ENCODE measurements at regions not wholly inside any gene's neighbourhood (a gene's known extent, or its start where the extent isn't known, plus 50 kb on each side); places are given as distances from the start of the nearest gene placed in this dataset.

DNA sequence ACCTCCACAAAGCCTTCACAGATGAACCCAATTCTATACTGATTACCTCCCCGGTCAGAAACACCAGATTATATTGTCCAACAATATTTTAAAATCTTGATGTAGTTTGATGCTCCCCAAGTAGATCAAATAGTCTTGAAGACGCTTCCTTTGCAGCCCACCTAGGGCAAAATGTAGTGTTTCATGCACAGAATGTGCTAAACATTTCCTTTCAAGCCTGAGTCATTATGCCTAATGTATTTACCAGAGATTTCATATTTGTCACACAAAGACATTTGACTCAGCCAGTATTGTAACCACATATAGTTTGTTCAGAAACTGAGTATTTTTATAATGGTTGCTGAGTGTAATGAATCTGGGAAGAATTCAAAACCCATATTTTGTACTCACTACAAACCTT lies 1396.8 kb downstream of the LRRC4C start:
- Histone ChIP-seq H3K4me3 (ENCODE audit: low read depth, low read length) (no peak overlapping the region), H3K4me1 (no peaks in the 10 kb centered on the region), H3K9me3 (no peaks in the 10 kb centered on the region), H3K36me3 (no peaks in the 10 kb centered on the region), H3K27me3 (no peaks in the 10 kb centered on the region)
- no peak for DNase-seq
- TF ChIP-seq, protein P1, sequence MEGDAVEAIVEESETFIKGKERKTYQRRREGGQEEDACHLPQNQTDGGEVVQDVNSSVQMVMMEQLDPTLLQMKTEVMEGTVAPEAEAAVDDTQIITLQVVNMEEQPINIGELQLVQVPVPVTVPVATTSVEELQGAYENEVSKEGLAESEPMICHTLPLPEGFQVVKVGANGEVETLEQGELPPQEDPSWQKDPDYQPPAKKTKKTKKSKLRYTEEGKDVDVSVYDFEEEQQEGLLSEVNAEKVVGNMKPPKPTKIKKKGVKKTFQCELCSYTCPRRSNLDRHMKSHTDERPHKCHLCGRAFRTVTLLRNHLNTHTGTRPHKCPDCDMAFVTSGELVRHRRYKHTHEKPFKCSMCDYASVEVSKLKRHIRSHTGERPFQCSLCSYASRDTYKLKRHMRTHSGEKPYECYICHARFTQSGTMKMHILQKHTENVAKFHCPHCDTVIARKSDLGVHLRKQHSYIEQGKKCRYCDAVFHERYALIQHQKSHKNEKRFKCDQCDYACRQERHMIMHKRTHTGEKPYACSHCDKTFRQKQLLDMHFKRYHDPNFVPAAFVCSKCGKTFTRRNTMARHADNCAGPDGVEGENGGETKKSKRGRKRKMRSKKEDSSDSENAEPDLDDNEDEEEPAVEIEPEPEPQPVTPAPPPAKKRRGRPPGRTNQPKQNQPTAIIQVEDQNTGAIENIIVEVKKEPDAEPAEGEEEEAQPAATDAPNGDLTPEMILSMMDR (IDR thresholded peaks at IDR 0.05; ENCODE audit: low read depth, low read length), result no peak

DNA sequence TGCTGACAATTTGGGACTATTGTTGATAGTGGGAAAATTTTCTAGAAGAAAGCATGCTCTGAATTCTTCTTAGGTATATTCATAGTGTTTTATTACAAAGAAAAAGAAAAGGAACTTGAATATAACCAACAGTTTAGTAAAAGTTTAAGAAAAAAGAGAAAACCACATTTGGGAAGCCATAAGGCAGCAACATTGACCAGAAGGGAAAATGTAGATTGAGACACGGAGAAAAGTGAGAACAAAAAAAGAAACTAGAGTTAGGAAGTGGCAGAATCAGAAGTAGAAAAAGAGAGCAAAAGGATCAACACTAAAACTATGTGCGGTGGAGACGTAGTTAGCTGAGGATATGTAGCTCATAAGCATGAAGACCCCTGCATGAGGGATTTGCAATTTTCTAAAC lies 1398.2 kb downstream of the LRRC4C start:
- Histone ChIP-seq H3K27me3 (no peaks in the 10 kb centered on the region), H3K36me3 (no peaks in the 10 kb centered on the region), H3K4me1 (no peaks in the 10 kb centered on the region), H3K4me3 (ENCODE audit: low read depth, low read length) (no peak overlapping the region), H3K9me3 (no peaks in the 10 kb centered on the region)
- TF ChIP-seq, protein P1 (IDR thresholded peaks at IDR 0.05; ENCODE audit: low read depth, low read length), result no peak
- no peak for DNase-seq

DNA sequence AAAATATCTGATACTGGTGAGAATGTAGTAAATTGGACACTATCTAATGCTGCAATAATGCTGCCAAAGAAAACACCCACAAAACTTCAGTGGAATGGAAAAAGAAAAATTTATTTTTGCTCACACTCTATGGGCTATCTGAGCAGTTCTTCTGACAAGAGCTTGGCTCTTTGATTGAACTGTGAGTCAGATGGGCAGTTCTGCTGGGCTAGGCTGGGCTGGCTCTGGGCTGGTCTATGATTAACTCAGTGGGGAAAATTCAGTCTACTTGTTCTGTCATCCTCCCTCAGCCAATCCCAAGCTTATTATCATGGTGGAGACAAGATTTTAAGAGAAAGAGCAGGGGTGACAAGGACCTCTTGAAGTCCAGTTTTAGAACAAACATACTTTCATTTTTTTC lies 1404.8 kb downstream of the LRRC4C start:
- H3K4me3 ChIP-seq (ENCODE audit: low read depth, low read length), result no peak overlapping the region
- no peak for DNase-seq
- TF ChIP-seq, protein P1 (IDR thresholded peaks at IDR 0.05; ENCODE audit: low read depth, low read length), result no peak
- no peaks in the 10 kb centered on the region for H3K9me3 ChIP-seq
- H3K36me3 ChIP-seq, result no peaks in the 10 kb centered on the region
- no peaks in the 10 kb centered on the region for H3K27me3 ChIP-seq
- H3K4me1 ChIP-seq, result no peaks in the 10 kb centered on the region

DNA sequence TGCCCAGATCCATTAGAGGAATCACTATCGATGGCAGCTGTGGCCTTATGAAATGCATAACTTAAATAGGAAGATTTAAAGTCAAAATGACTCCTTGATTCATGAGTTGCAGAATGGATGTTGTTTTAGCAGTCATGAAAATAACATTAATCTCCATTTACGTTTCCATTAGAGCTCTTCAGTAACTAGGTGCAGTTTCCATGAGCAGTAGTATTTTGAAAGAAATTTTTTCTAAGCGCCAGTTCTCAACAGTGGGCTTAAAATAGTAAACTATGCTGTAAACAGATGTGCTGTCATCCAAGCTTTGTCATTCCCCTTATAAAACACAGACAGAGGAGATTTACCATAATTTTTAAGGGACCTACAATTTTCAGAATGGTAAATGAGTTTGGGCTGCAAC lies 1414.1 kb downstream of the LRRC4C start:
- Histone ChIP-seq H3K4me1 (no peaks in the 10 kb centered on the region), H3K36me3 (no peaks in the 10 kb centered on the region), H3K27me3 (no peaks in the 10 kb centered on the region), H3K4me3 (ENCODE audit: low read depth, low read length) (no peak overlapping the region), H3K9me3 (no peaks in the 10 kb centered on the region)
- no peak for DNase-seq
- TF ChIP-seq, protein P1 (IDR thresholded peaks at IDR 0.05; ENCODE audit: low read depth, low read length), result no peak

DNA sequence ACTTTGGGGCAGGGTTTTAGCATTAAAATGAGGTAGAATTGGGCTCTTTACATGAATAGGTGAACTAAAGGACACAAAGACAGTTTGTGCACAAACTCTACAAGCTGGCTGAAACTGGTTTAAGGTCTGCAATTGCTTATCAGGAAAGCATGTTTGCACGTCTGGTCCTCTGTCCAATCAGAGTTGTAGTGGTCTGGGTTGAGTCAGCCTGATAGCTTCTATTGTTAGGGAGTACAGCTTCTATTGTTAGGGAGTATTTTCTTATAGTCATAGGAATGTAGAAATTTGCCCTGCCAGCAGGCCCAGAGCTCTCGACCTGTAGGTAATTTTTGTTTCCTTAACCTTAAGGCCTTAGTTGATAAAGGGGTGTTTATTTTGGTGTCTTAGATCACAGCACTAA lies 1422.4 kb downstream of the LRRC4C start:
- no peak overlapping the region for H3K4me3 ChIP-seq (ENCODE audit: low read depth, low read length)
- H3K4me1 ChIP-seq, result no peaks in the 10 kb centered on the region
- no peak for DNase-seq
- TF ChIP-seq, protein P1 (IDR thresholded peaks at IDR 0.05; ENCODE audit: low read depth, low read length), result no peak
- H3K36me3 ChIP-seq, result no peaks in the 10 kb centered on the region
- no peaks in the 10 kb centered on the region for H3K27me3 ChIP-seq
- no peaks in the 10 kb centered on the region for H3K9me3 ChIP-seq

DNA sequence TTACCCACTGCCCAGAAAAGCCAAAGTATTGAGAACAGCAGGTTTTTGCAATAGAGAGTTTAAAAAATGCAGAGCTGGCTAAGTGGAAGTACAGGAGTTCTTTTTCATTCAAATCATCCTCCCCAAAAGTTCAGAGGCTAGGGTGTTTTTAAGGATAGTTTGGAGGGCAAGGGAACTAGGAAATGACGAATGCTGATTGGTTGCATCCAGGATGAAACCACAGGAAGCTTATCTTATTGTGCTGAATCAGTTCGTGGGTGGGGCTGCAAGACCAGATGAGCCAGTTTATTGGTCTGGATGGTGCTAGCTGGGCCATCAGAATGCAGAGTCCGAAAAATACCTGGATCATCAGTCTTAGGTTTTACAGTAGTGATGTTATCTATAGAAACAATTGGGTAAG lies 1427.1 kb downstream of the LRRC4C start:
- Histone ChIP-seq H3K27me3 (no peaks in the 10 kb centered on the region), H3K4me1 (no peaks in the 10 kb centered on the region), H3K36me3 (no peaks in the 10 kb centered on the region), H3K9me3 (no peaks in the 10 kb centered on the region), H3K4me3 (ENCODE audit: low read depth, low read length) (no peak overlapping the region)
- TF ChIP-seq, protein P1 (IDR thresholded peaks at IDR 0.05; ENCODE audit: low read depth, low read length), result no peak
- no peak for DNase-seq
